ENCODE measurements at regions not wholly inside any gene's neighbourhood (a gene's known extent, or its start where the extent isn't known, plus 50 kb on each side); places are given as distances from the start of the nearest gene placed in this dataset.

DNA sequence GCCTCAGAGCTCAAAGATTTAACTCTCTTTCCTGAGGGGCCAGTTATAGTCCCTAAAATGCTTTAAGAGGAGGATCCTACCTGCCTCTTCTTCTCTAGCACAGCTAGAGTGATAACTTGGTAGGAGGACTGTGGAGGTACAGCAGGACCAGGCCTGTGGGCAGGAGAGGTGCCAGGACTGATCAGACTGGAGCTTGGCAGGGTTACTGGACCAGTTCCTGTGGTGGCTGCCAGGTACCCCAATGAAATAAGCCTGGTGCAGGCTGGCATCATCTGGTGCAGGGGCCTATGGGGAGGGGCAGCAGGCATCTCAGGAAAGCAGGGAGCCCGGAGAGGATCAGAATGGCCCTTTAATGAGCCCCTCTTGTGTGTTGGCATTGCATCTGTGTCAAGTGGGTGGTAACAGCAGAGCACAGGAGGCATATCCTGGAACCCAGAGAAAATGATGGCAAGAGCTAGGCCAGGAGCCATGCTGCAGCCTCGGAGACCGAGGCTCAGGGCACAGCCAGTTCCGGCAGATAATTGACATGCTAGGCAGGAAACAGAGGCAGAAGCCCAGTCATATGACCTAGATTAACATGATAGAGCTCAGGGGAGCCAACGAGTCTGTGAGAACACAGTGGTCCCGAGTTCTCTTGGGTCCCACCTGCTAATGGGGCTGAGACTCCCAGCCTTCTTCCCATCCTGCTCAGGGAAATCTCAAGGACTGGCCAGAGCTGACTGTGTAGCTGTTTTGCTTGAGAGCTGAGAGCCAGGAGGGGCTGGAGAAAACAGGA, 187.5 kb upstream of the ZBED5 start:
- DNase-seq (ENCODE audit: low read depth in 1 of 2, low spot score in 1 of 2), result no peak

DNA sequence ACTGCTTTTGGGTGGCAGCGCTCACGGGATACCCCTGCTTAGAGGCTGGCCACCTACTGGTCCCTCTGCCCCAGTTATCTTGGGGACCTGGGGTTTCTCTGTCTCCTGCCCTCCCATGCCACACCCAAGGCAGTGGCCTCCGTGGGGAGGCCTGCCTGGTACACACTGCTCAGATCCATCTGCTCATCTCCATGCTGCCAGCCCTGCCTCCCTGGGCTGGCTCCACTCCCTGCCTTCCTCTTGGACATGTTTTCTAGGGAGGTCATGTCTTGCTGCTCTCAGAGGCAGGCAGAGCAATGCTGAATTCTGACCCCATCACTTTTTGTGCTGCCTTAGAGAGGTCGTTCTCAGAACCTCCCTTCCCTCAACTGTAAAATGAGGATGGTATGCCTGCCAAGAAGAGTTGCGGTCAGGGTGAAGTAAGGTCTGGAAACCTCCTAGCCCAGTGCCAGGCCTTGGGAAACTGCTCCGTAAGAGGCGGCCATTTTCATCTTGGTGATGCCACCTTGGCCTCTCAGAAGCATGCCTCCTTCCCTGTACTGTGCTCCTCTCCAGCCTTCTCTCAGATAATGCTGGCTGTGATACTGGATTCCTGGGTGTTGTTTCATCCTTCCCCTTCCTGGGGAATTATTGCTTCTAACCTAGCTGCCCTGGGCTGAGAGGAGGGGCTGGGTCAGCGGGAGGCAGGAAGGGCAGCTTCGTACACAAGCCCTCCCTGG, 186.4 kb upstream of the ZBED5 start:
- DNase-seq (ENCODE audit: low read depth in 1 of 2, low spot score in 1 of 2), result no peak

DNA sequence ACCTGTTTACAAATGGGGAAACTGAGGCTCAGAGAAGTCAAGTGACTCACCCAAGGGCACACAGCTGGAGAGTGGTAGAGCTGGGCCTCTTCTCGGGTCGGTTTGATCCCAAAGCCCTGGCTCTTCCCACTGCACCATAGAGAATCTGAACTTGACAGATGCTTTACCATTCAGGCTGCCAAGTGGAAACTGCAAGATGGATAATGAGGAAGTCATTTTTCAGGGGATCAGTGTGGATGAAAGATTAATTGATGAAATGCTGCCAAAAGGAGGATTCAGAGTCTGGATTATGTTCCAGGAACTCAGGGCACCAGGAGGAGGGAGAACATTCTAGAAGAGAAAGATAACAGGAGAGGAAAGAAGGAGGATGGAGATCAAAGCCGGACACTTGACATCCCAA, 185.9 kb upstream of the ZBED5 start:
- no peak for DNase-seq (ENCODE audit: low read depth in 1 of 2, low spot score in 1 of 2)

DNA sequence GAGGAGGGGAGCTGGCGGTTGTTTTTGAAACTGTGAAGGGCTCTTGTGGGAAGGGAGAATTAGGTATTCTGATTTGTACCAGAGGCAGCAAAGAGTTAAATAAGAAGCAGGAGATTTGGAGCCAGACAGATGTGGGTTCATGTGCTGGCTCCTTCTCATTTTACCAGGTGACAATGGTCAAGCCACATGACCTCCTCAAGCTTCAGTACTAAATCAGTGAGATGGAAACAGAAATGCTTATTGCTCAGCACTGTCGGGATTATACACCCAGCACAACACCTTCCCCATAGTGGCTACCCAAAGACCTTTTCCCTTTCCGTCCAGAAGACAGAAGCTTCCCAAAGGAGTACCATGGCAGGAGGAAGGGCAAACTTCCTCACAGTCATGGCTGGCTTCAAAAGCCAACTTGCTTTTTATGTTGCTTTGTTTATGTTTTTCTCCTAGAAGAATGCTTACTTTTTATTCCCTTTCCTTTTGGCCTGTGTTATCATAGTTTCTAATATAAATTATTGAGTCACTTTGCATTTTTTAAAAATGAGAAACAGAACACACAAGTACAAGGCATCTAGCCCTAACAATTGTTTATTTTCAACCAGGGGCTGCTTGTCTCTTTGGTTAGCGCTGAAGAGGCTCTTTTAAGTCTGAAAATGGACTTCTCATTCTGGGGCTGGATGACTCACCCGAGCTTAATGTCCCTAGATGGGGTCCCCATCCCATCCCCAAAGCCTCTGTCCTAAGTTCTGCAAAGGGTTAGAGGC, 181.5 kb upstream of the ZBED5 start:
- DNase-seq (ENCODE audit: low read depth in 1 of 2, low spot score in 1 of 2), result no peak

DNA sequence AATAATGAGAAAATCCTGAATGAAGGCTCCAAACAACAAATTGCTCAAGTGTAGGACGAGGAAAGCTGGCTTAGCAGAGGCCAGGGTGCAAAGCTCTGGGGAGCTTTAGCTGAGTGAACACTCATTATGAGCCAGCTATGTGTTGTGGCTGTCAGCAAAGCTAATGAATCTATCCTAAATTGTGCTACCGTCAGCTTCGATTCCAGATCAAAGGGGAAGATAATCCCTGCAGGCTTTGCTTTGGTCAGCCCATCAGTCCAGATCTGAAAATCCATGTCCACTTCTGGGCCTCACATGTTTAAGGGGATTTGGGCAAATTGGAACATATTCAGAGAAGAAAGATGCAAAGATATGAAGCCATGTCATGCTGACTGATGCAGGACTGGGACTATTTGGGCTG, 180.9 kb upstream of the ZBED5 start:
- DNase-seq (ENCODE audit: low read depth in 1 of 2, low spot score in 1 of 2), result no peak

DNA sequence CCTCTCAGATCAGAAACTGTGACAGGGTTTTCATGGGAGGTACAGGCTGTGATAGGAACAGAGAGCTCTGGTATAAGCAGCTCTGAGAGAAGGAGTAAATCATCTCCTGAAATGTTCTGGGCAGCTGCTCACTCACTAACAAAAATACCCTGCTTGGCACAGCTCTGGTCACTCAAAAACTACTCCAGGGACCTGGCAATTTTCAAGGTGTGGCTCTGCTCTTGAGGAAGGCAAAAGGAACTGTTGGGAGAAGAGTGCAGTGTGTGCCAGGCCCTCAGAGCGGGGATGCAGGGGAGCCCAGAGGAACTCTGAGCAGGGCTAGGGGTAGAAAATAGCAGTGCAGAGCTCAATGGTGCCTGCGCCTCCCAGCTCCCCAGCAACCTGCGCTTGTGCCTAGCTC, 180.5 kb upstream of the ZBED5 start:
- no peak for DNase-seq (ENCODE audit: low read depth in 1 of 2, low spot score in 1 of 2)

DNA sequence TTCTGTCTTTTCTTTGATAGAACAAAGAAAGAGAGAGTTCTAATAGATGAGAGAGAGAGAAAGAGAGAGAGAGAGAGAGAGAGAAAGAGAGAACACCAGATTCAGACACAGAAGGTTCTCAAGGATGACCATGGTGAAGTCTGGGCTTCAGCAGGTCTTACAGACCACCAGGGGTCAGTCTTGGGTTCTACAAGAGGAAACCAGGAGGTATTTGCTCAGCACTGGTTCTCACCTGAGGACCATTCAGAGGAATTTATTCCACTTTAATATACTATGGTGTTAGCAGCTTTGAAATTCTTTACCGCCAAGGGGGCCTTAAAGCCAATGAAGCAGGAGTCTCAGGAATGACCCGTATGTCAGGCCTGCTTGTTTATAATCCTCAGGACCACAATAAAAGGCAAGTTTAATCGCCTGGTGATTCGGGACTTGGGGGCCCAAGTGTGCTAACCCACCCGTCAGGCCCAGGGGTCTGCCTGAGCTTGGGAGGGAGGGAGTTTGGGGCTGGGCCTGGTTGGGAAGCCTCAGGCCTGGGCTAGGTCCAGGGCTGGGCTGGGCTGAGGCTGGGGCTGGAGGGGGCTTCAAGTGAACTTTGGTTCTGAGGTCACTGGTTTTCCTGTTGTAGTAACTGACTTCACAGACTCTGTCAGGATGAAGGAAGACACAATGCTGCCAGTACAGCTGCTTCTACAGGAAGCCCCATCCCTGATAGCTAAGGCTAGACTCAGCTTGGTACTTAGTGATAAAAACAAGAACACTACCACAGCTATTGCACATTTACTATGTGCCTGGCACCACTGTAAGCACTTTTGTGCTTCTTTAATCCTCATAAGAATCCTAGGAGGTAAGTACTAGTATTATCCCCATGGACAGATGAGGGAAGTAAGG, 179.2 kb upstream of the ZBED5 start:
- no peak for DNase-seq (ENCODE audit: low read depth in 1 of 2, low spot score in 1 of 2)

DNA sequence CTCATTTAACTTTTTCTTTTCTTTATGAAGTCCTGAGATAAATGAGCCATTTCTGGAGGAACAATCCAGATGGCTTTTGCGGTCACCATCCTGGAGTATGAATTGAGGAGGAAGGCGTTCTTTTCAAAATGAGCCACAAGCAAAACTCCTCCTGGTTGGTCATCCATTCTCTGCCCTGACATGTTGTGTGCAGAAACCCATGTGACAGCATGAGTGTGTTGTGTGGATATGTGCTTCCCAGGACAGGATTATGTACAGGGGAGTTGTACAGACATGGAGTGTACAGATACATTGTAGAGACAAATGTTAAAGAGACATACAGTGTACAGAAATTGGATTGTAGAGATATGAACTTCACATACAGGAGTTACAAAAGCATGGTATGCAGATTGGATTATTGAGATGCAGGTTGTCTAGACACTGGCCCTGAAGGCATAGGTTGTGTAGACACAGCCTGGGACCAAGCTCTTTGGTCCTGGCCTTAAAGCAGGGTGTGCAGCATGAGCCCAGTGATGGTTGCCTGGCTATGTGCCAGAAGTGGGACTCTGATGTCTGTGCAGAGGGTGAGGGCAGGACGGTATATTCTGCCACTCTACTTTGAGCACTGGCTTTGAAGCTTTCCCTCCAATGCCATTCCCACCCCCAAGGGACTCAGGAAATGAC, 178.5 kb upstream of the ZBED5 start:
- DNase-seq (ENCODE audit: low read depth in 1 of 2, low spot score in 1 of 2), result no peak

DNA sequence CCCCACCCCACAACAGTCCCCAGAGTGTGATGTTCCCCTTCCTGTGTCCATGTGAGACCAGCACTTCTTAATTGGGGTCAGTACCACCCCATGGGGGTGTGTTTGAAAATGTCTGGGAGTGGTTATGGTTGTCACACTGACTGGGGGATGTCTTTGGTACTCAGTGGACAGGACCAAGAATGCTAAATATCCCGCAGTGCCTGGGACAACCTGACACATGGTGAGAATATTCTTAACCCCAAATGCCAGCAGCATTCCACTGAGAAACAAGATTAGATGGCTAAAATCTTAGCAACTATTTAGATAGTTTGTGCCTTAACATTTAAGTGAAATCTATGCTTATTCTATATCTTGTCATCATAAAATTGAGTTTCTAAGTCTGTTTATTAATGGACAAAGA, 177.5 kb upstream of the ZBED5 start:
- DNase-seq (ENCODE audit: low read depth in 1 of 2, low spot score in 1 of 2), result no peak

DNA sequence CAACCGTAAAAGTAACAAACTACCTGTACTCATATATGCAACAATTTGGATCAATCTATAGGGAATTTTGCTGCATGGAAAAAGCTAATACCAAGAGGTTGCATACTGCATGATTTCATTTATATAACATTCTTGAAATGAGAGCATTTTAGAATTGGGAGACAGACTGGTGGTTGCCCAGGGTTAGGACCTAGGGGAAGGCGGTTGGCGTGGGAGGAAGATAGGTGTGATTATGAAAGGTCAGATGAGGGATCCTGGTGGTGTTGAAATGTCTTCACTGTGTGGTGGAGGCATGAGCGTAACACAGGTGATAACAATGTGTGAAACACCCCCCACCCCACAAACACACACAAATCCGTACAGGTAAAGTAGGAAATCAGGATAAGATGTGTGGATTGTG, 176.6 kb upstream of the ZBED5 start:
- DNase-seq (ENCODE audit: low read depth in 1 of 2, low spot score in 1 of 2), result no peak

DNA sequence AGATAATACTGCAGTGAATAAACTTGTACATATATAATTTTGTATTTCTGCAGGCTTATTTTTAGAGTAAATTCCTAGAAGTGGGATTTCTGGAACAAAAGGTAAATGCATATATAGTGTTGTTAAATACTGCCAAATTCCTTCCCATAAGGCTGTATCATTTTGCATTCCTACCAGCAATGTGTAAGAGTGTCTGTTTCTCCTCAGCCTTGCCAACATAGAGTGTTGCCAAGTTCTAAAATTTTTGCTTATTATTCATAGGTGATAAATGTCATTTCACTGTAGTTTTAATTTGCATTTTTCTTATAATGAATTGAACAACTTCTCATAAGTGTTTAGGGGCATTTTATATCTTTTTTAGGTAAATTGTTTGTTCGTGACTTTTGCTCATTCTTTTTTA, 174.2 kb upstream of the ZBED5 start:
- DNase-seq (ENCODE audit: low read depth in 1 of 2, low spot score in 1 of 2), result no peak

DNA sequence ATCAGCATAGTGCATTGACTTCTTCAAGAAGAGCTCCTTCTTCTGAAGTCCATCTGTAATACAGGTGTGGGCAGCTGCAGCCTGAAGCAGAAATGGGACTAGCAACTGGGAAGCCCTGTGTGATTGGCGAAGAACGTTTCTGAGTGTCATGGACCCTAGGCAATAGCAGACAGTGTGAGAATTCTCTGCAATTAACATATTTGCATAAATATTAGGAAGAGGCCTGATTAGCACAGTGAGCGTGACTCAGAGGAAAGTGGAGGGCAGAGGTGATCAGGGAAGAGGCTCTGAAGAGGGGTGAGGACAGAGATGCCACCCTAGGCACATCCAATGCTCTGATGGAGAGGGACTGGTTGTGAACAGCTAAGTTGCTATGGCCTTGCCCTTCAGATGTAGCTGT, 171.2 kb upstream of the ZBED5 start:
- no peak for DNase-seq (ENCODE audit: low read depth in 1 of 2, low spot score in 1 of 2)

DNA sequence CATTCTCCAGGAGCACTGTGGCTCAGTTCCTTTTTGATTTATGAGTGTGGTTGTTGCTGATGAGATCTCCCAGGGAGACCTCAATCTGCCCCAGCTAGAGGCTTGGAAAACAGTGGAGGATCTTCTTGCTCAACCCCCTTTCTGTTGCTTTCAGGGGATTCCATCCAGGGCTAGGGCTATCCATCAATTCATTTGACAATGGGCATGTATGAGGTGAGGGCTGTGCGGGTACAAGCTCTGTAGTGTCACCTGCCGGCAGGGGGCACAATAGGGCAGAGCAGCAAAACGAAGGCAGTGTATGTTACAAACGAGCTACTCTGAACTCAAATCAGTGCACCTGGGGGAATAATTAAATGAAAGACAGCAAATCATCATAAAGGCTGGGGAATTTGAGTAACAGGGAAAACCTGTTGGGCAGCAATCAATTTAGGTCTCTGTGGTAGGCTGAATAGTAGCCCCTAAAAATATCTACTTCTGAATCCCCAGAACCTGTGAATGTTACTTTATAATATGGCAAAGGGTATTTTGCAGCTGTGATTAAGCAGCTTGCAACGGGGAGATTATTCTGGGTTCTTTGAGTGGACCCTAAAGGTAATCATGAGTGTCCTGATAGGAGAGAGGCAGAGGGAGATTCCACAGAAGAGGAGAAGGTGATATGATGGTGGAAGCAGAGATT, 170.3 kb upstream of the ZBED5 start:
- DNase-seq (ENCODE audit: low read depth in 1 of 2, low spot score in 1 of 2), result peak; percentile 59 to 67

DNA sequence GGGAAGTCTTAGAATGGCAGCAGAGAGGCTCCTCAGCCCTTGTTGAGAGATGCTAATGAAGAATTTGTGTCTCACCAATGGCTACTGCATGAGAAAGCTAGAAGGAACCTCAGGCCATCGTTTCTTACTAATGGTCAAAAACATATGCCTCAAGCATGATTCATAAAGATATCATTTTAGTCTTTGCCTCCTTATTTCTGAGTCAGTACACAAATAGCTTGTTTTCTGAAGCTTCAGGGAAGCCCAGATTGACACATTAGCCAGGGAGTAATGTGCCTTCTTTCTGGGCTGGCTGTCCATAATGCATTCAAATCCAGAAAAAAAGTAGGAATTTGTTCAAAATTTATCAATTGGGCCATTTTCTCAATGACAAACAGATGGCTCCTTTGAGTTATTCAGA, 169.4 kb upstream of the ZBED5 start:
- DNase-seq (ENCODE audit: low read depth in 1 of 2, low spot score in 1 of 2), result no peak

DNA sequence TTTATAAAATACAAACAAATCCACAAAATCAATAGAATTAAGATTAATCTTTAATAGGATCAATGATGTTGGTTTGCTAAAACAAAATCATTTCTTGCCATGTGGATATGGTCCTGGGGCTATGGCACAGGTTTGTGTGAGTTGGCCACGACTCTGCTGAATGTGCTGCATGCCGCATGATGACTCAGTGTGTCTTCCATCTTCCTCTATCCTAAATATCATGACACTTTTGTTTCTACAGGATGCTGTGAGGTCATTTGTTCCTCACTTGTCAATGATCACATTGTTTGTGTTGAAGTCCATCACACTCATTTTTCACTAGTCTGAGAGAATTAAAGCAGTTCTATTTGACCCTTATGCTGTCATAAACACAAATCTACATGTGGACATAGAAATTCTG, 167.2 kb upstream of the ZBED5 start:
- no peak for DNase-seq (ENCODE audit: low read depth in 1 of 2, low spot score in 1 of 2)

DNA sequence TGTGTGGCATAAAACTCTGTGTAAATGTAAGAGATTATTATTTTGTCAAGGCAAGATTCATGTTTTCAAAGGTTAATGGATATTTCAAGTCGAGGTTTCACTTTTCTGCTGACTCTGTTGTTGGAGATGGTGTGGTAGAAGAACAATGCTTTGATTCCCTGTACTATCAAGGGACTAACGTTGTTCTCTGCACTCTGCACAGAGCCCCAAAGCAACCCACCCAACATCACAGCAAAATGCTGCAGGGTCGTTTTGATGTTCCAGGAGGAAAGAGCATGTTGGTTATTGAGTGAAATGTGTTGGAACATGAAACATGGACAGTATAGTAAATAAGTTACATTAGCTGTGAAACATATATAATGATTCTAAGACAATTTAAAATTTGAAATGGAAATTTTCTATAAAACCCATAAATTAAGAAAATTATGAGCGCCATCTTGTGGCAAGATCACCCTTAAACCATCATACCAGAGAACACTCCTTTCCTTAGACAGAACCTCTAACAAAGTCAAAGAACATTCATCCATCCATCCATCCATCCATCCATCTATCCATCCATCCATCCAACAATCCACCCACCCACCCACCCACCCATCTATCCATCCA, 164.4 kb upstream of the ZBED5 start:
- no peak for DNase-seq (ENCODE audit: low read depth in 1 of 2, low spot score in 1 of 2)

DNA sequence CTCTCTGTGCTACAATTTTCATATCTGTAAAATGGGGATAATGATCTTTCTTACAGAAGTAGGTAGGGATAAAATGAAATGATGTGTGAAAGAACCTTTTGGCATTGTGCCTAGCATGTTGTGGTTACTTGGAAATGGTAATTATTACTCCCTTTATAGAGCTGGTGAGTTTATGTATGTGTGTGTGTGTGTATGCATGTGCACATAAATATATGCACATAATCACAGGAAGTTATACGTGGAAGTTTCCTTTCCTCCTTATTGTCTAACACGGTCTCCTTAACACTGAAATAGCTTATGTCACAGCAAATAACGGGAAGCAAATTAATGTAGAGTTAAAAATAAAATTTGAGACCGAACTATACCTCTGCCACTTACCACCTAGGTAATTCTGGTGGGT, 163.7 kb upstream of the ZBED5 start:
- DNase-seq (ENCODE audit: low read depth in 1 of 2, low spot score in 1 of 2), result no peak

DNA sequence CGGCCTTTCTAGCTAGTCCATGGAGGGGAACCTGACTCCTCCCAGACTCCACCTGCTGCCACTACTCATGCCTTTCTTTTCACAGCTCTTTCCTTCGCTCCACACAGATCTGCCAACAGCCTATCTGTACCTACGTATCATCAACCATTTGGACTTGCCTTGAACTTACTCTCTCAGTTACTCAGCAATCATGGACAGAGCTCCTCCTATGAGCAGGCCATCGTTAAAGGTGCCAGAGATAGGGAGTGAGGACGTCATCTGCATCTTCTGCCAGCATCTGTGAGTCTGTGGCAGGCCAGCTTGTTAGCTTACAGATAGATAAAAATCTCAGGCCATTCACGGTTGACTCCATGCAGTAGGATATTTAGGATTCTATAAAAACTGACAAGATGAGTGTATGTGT, 162.9 kb upstream of the ZBED5 start:
- DNase-seq (ENCODE audit: low read depth in 1 of 2, low spot score in 1 of 2), result no peak

DNA sequence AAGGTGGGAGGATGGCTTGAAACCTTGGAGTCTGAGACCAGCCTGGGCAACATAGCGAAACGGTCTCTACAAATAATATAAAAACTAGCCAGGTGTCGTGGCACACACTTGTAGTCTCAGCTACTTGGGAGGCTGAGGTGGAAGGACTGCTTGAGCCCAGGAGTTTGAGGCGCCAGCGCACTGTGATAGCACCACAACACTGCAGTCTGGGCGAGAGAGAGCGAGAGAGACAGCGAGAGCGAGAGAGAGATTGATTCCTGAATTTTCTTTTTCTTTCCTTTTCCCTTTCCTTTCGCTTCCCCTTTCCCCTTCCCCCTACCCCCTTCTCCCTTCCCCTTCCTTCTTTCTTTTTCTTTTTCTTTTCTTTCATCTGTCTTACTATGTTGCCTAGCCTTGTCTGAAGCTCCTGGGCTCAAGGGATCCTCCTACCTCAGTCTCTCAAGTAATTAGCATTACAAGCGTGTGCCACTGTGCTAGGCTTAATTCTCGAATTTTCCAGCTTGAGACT, 162.4 kb upstream of the ZBED5 start:
- DNase-seq (ENCODE audit: low read depth in 1 of 2, low spot score in 1 of 2), result no peak

DNA sequence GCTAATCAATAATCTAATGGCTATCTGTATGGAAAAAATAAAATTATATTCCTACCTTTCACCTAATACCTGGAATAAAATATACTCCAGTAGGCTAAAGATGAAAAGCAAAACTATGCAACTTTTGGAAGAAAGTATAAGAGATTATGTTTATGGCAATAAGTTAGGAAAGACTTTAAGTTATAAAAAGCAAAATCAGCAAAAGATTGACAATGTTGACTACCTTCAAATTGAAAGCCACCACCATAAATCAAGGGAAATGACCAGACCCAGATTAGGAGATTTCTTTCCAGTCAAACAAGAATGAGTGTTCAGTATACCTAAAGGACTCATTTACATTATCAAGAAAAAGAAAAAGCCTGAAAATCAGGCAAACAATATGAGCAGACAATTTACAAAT, 159.1 kb upstream of the ZBED5 start:
- DNase-seq (ENCODE audit: low read depth in 1 of 2, low spot score in 1 of 2), result no peak

Measured in stimulated activated CD4-positive, alpha-beta T cell treated with anti-CD3 and anti-CD28 coated beads, Interleukin-15, amount 100 ng/mL, for 1 hour (primary cell).